ENCODE measurements at regions not wholly inside any gene's neighbourhood (a gene's known extent, or its start where the extent isn't known, plus 50 kb on each side); places are given as distances from the start of the nearest gene placed in this dataset.

GRCh38 chr16:22694887-22695382 is 119.0 kb upstream of the HS3ST2 start:
- TF ChIP-seq FOXP2 (optimal IDR thresholded peaks at IDR 0.05; ENCODE audit: borderline replicate concordance, extremely low read depth, extremely low read length, insufficient read depth): no peak
- no peak for TF ChIP-seq SIN3A (IDR thresholded peaks at IDR 0.05; ENCODE audit: borderline replicate concordance, insufficient read depth, low read length)
- TF ChIP-seq POLR2AphosphoS5 (IDR thresholded peaks at IDR 0.05; ENCODE audit: low read depth, low read length): no peak
- TF ChIP-seq REST (IDR thresholded peaks at IDR 0.05; ENCODE audit: insufficient read depth in 1 of 2, low read depth in 2 of 2, low read length in 2 of 2): no peak
- no peak for TF ChIP-seq TAF1 (IDR thresholded peaks at IDR 0.05; ENCODE audit: borderline replicate concordance, insufficient read depth, low read length)

GRCh38 chr16:22699356-22699755 is 114.6 kb upstream of the HS3ST2 start:
- TF ChIP-seq SIN3A (IDR thresholded peaks at IDR 0.05; ENCODE audit: borderline replicate concordance, insufficient read depth, low read length): no peak

GRCh38 chr16:22705799-22706198 is 108.2 kb upstream of the HS3ST2 start:
- no peak for TF ChIP-seq FOXP2 (optimal IDR thresholded peaks at IDR 0.05; ENCODE audit: borderline replicate concordance, extremely low read depth, extremely low read length, insufficient read depth)
- TF ChIP-seq REST (IDR thresholded peaks at IDR 0.05; ENCODE audit: insufficient read depth in 1 of 2, low read depth in 2 of 2, low read length in 2 of 2): no peak
- no peak for TF ChIP-seq SIN3A (IDR thresholded peaks at IDR 0.05; ENCODE audit: borderline replicate concordance, insufficient read depth, low read length)
- no peak for TF ChIP-seq POLR2AphosphoS5 (IDR thresholded peaks at IDR 0.05; ENCODE audit: low read depth, low read length)
- no peak for TF ChIP-seq TAF1 (IDR thresholded peaks at IDR 0.05; ENCODE audit: borderline replicate concordance, insufficient read depth, low read length)

- TF ChIP-seq TAF1 (IDR thresholded peaks at IDR 0.05; ENCODE audit: borderline replicate concordance, insufficient read depth, low read length): no peak
- TF ChIP-seq POLR2AphosphoS5 (IDR thresholded peaks at IDR 0.05; ENCODE audit: low read depth, low read length): no peak
These were observed 103.6 kb upstream of the HS3ST2 start for GRCh38 chr16:22710326-22710725.

- TF ChIP-seq FOXP2 (optimal IDR thresholded peaks at IDR 0.05; ENCODE audit: borderline replicate concordance, extremely low read depth, extremely low read length, insufficient read depth) (no peak), SIN3A (IDR thresholded peaks at IDR 0.05; ENCODE audit: borderline replicate concordance, insufficient read depth, low read length) (no peak), POLR2AphosphoS5 (IDR thresholded peaks at IDR 0.05; ENCODE audit: low read depth, low read length) (no peak), TAF1 (IDR thresholded peaks at IDR 0.05; ENCODE audit: borderline replicate concordance, insufficient read depth, low read length) (no peak), REST (IDR thresholded peaks at IDR 0.05; ENCODE audit: insufficient read depth in 1 of 2, low read depth in 2 of 2, low read length in 2 of 2) (no peak)
These were observed 102.1 kb upstream of the HS3ST2 start for GRCh38 chr16:22711847-22712246.

- no peak for TF ChIP-seq TAF1 (IDR thresholded peaks at IDR 0.05; ENCODE audit: borderline replicate concordance, insufficient read depth, low read length)
These were observed 101.5 kb upstream of the HS3ST2 start for GRCh38 chr16:22712471-22712870.

- TF ChIP-seq SIN3A (IDR thresholded peaks at IDR 0.05; ENCODE audit: borderline replicate concordance, insufficient read depth, low read length) (no peak), TAF1 (IDR thresholded peaks at IDR 0.05; ENCODE audit: borderline replicate concordance, insufficient read depth, low read length) (no peak), FOXP2 (optimal IDR thresholded peaks at IDR 0.05; ENCODE audit: borderline replicate concordance, extremely low read depth, extremely low read length, insufficient read depth) (no peak)
These were observed 94.0 kb upstream of the HS3ST2 start for GRCh38 chr16:22719945-22720344.
